Ishikawa (cell line): ENCODE measurements at regions not wholly inside any gene's neighbourhood (a gene's known extent, or its start where the extent isn't known, plus 50 kb on each side); places are given as distances from the start of the nearest gene placed in this dataset.

Experiments
- CEBPB ChIP-seq: IDR thresholded peaks from 2 replicates; pipeline ENCODE4 v1.6.1; 2012
- CREB1 ChIP-seq: IDR thresholded peaks from 2 replicates; pipeline ENCODE4 v1.6.1; 2012; ENCODE audit warnings: low read depth
- EGR1 ChIP-seq: IDR thresholded peaks from 2 replicates; pipeline ENCODE4 v1.6.1; 2012
- EP300 ChIP-seq: IDR thresholded peaks from 2 replicates; pipeline ENCODE4 v1.6.1; 2012; ENCODE audit warnings: borderline replicate concordance
- FOXM1 ChIP-seq: IDR thresholded peaks from 2 replicates; pipeline ENCODE4 v1.6.1; 2012; ENCODE audit warnings: low read depth, borderline replicate concordance
- NFIC ChIP-seq: IDR thresholded peaks from 2 replicates; pipeline ENCODE4 v1.6.1; 2012
- RAD21 ChIP-seq: IDR thresholded peaks from 2 replicates; pipeline ENCODE4 v1.6.1; 2012; ENCODE audit warnings: low read depth
- REST ChIP-seq: IDR thresholded peaks from 2 replicates; pipeline ENCODE4 v1.6.1; 2012; ENCODE audit warnings: low read depth, mild to moderate bottlenecking
- TAF1 ChIP-seq: IDR thresholded peaks from 2 replicates; pipeline ENCODE4 v1.6.1; 2012; ENCODE audit warnings: low read depth, mild to moderate bottlenecking
- TCF12 ChIP-seq: IDR thresholded peaks from 2 replicates; pipeline ENCODE4 v1.6.1; 2012; ENCODE audit warnings: low read depth
- TEAD4 ChIP-seq: IDR thresholded peaks from 2 replicates; pipeline ENCODE4 v1.6.1; 2012
- YY1 ChIP-seq: IDR thresholded peaks from 2 replicates; pipeline ENCODE4 v1.6.1; 2012; ENCODE audit warnings: low read depth
- ZBTB7A ChIP-seq: IDR thresholded peaks from 2 replicates; pipeline ENCODE4 v1.6.1; 2012; ENCODE audit warnings: low read depth
- TF ChIP-seq, protein P1 (sequence below): IDR thresholded peaks from 2 replicates; pipeline ENCODE4 v1.6.1; 2012
- TF ChIP-seq, protein P2 (sequence below): IDR thresholded peaks from 2 replicates; pipeline ENCODE4 v1.6.1; 2012

DNA sequence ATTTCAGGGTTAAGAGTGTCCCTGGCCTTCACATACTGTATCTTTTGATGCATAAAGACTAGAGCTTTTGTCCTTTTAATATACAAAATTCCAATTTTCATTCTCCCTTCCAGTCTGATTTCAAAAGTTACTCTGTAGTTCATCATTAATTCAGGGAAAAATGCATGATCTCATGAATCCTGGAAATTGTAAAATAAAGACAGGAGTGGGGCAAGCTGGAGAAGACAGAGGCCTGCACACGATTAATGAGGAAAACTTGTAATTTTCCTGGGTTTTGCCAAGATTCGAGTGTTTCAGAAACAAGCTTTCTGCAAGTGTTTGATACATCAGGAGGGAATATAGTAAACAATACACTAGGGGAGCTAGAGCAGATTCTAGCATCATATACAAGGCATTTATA lies 947.9 kb downstream of the FAT4 start:
- TF ChIP-seq EGR1 (no peak), TCF12 (no peak), CREB1 (no peak), TEAD4 (no peak), RAD21 (no peak), TAF1 (no peak)
- TF ChIP-seq, protein P1, sequence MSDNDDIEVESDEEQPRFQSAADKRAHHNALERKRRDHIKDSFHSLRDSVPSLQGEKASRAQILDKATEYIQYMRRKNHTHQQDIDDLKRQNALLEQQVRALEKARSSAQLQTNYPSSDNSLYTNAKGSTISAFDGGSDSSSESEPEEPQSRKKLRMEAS, result no peak

- TF ChIP-seq CREB1 (no peak), EGR1 (no peak), RAD21 (no peak), TAF1 (no peak), CEBPB (no peak), YY1 (no peak), NFIC (no peak), TCF12 (no peak), FOXM1 (no peak), TEAD4 (no peak), REST (no peak), ZBTB7A (no peak), EP300 (no peak)
- TF ChIP-seq, protein P2, sequence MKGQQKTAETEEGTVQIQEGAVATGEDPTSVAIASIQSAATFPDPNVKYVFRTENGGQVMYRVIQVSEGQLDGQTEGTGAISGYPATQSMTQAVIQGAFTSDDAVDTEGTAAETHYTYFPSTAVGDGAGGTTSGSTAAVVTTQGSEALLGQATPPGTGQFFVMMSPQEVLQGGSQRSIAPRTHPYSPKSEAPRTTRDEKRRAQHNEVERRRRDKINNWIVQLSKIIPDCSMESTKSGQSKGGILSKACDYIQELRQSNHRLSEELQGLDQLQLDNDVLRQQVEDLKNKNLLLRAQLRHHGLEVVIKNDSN, result no peak
- TF ChIP-seq, protein P1, result no peak
These were observed 950.1 kb downstream of the FAT4 start for GRCh38 chr4:126264839-126265238.

DNA sequence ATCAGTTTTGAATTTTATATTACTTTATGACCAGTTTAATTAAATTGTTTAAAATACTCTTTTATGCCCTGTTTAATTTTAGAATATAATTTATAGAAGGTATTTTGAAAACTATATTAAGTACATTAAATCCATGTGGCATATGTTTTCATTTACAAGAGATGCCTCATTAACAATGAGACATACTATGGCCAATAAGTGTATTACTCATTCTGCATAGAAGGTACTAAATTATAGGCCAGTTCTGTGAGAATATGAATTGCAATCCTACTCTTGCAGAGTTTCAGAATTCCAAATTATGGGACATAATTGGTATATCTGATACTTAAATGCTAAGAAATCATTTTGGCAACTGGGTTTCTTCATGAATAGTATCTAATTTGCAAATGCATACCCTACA lies 951.1 kb downstream of the FAT4 start:
- TF ChIP-seq CEBPB (no peak), ZBTB7A (no peak), TEAD4 (no peak), REST (no peak), RAD21 (no peak), FOXM1 (no peak), TCF12 (no peak), CREB1 (no peak), EP300 (no peak), TAF1 (no peak), YY1 (no peak), NFIC (no peak), EGR1 (no peak)
- TF ChIP-seq, protein P1, result no peak
- TF ChIP-seq, protein P2, result no peak

DNA sequence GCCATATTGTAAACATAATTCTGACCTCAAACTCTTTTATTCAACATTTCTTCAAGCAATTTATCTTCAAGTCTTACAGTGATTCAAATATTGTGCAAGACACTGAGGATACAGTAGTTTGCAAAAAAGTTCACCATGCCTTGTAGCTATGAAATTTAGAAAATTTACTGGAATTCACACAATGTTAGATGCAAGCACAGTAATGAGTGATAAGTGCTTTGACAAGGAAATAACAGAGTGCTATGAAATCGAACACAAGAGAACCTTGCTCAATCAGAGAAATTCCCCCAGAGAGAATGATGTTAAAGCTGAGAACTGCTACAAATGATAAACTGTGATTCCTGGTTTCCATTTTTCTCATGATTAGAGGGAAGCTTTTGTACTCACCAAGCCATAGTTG lies 952.9 kb downstream of the FAT4 start:
- TF ChIP-seq TCF12 (no peak), TEAD4 (no peak), ZBTB7A (no peak), CREB1 (no peak), FOXM1 (no peak), REST (no peak), RAD21 (no peak), CEBPB (no peak), EP300 (no peak)
- TF ChIP-seq, protein P2, result no peak
